ENCODE measurements at regions not wholly inside any gene's neighbourhood (a gene's known extent, or its start where the extent isn't known, plus 50 kb on each side); places are given as distances from the start of the nearest gene placed in this dataset.

- DNase-seq, result no peak
These were observed 1078.3 kb downstream of the NCAM2 start for GRCh38 chr21:22076471-22076870.

GRCh38 chr21:22083899-22084298 lies 1085.7 kb downstream of the NCAM2 start:
- Histone ChIP-seq H3K4me3 (no peak overlapping the region), H3K36me3 (no peaks in the 10 kb centered on the region), H3K4me1 (no peaks in the 10 kb centered on the region), H3K27me3 (no peaks in the 10 kb centered on the region), H3K27ac (no peak overlapping the region), H3K9me3 (no peaks in the 10 kb centered on the region)
- DNase-seq, result no peak
- intact Hi-C loops (cut with DNase I; ENCODE audit: low total_unique reads), result no loop called here
- TF ChIP-seq POLR2A (IDR thresholded peaks at IDR 0.05) (no peak), CTCF (IDR thresholded peaks at IDR 0.05) (no peak)

More at GRCh38 chr21:22076471-22076870, 1078.3 kb downstream of the NCAM2 start:
- no peak overlapping the region for H3K27ac ChIP-seq
- no peaks in the 10 kb centered on the region for H3K27me3 ChIP-seq
- intact Hi-C loops (cut with DNase I; ENCODE audit: low total_unique reads), result no loop called here
- TF ChIP-seq POLR2A (IDR thresholded peaks at IDR 0.05) (no peak), CTCF (IDR thresholded peaks at IDR 0.05) (no peak)
- H3K4me1 ChIP-seq, result no peaks in the 10 kb centered on the region
- no peaks in the 10 kb centered on the region for H3K9me3 ChIP-seq
- H3K36me3 ChIP-seq, result no peaks in the 10 kb centered on the region
- H3K4me3 ChIP-seq, result no peak overlapping the region

GRCh38 chr21:22096314-22096713 lies 1098.1 kb downstream of the NCAM2 start:
- Histone ChIP-seq H3K4me1 (no peaks in the 10 kb centered on the region), H3K9me3 (no peaks in the 10 kb centered on the region), H3K36me3 (no peaks in the 10 kb centered on the region), H3K27me3 (no peaks in the 10 kb centered on the region), H3K27ac (no peak overlapping the region), H3K4me3 (no peak overlapping the region)
- TF ChIP-seq POLR2A (IDR thresholded peaks at IDR 0.05) (no peak), CTCF (IDR thresholded peaks at IDR 0.05) (no peak)
- DNase-seq, result no peak
- intact Hi-C loops (cut with DNase I; ENCODE audit: low total_unique reads), result no loop called here

- intact Hi-C loops (cut with DNase I; ENCODE audit: low total_unique reads), result no loop called here
- no peak overlapping the region for H3K27ac ChIP-seq
- no peak for DNase-seq
- H3K36me3 ChIP-seq, result no peaks in the 10 kb centered on the region
- no peaks in the 10 kb centered on the region for H3K9me3 ChIP-seq
- TF ChIP-seq CTCF (IDR thresholded peaks at IDR 0.05), result no peak
- no peak for TF ChIP-seq POLR2A (IDR thresholded peaks at IDR 0.05)
- no peak overlapping the region for H3K4me3 ChIP-seq
- no peaks in the 10 kb centered on the region for H3K4me1 ChIP-seq
- no peaks in the 10 kb centered on the region for H3K27me3 ChIP-seq
These were observed 1108.7 kb downstream of the NCAM2 start for GRCh38 chr21:22106720-22107410.

GRCh38 chr21:22115746-22116145 lies 1117.5 kb downstream of the NCAM2 start:
- Histone ChIP-seq H3K4me3 (no peak overlapping the region), H3K4me1 (no peaks in the 10 kb centered on the region), H3K9me3 (no peaks in the 10 kb centered on the region), H3K27ac (no peak overlapping the region), H3K27me3 (no peaks in the 10 kb centered on the region), H3K36me3 (no peaks in the 10 kb centered on the region)
- intact Hi-C loops (cut with DNase I; ENCODE audit: low total_unique reads), result no loop called here
- no peak for TF ChIP-seq POLR2A (IDR thresholded peaks at IDR 0.05)
- no peak for TF ChIP-seq CTCF (IDR thresholded peaks at IDR 0.05)
- DNase-seq, result no peak

All from uterus (tissue), 3 donors.